Testis (tissue), 2 donors: ENCODE measurements at regions not wholly inside any gene's neighbourhood (a gene's known extent, or its start where the extent isn't known, plus 50 kb on each side); places are given as distances from the start of the nearest gene placed in this dataset.

ENCODE experiments used
- DNase-seq: peaks from one replicate; pipeline ENCODE4 v3.0.0-alpha.2; 2019
- H3K27ac ChIP-seq, 2 donors: fragments of 200-600 bp; sonication (generic); one replicate each; pipeline ENCODE4 v1.5.1; 2019
- H3K27me3 ChIP-seq: fragments of 200-600 bp; sonication (generic); one replicate; pipeline ENCODE4 v1.5.1; 2019
- H3K36me3 ChIP-seq: fragments of 200-600 bp; sonication (generic); one replicate; pipeline ENCODE4 v1.5.1; 2017; ENCODE audit warnings: low read depth; ENCODE audit errors: missing control alignments
- H3K4me1 ChIP-seq: fragments of 200-600 bp; sonication (generic); one replicate; pipeline ENCODE4 v1.5.1; 2019
- H3K4me3 ChIP-seq, 2 donors: fragments of 200-600 bp; sonication (generic); one replicate each; pipeline ENCODE4 v1.5.1; 2017 to 2019
- H3K9me3 ChIP-seq: fragments of 200-600 bp; sonication (generic); one replicate; pipeline ENCODE4 v1.5.1; 2017
- POLR2A ChIP-seq: fragments of 450-650 bp; IDR thresholded peaks from one replicate; pipeline ENCODE4 v1.6.1; 2017; ENCODE audit warnings: antibody characterized with exemption, mild to moderate bottlenecking, moderate library complexity
- WGBS, 2 donors: methylation state at CpG; one replicate each; pipeline ENCODE4 v1.1.5; 2018; 5-methylcytosine and 5-hydroxymethylcytosine counted together
- intact Hi-C: fragments of 100-400 bp; cut with DNase I; formaldehyde crosslinking; loops from one replicate; pipeline ENCODE4 v1.15.1; 2023; ENCODE audit warnings: low total_unique reads
- TF ChIP-seq, protein P1 (sequence below), 3 experiments: fragments of 450-650 bp in 2 of 3; fragments of 200-600 bp in 1 of 3; sonication (generic) in 1 of 3; IDR thresholded peaks; one replicate each; pipeline ENCODE4 v1.5.1; 2016 to 2019; ENCODE audit warnings: antibody characterized with exemption in 3 of 3, mild to moderate bottlenecking in 2 of 3, moderate library complexity in 1 of 3

- intact Hi-C loops, result no loop called here
- no peaks in the 10 kb centered on the region for H3K9me3 ChIP-seq
- WGBS, 2 donors, result 93 to 94% methylated on average over 3 of the region's 3 CpGs
Observed at GRCh38 chr12:67877727-67878126, 111.5 kb upstream of the IFNG-AS1 start.

GRCh38 chr12:67879937-67880336 is 109.3 kb upstream of the IFNG-AS1 start:
- Histone ChIP-seq H3K4me3 (no peak overlapping the region), H3K27me3 (no peaks in the 10 kb centered on the region), H3K36me3 (no peaks in the 10 kb centered on the region), H3K27ac (no peak overlapping the region), H3K9me3 (no peaks in the 10 kb centered on the region), H3K4me1 (no peaks in the 10 kb centered on the region)
- intact Hi-C loops, result no loop called here
- TF ChIP-seq, protein P1, sequence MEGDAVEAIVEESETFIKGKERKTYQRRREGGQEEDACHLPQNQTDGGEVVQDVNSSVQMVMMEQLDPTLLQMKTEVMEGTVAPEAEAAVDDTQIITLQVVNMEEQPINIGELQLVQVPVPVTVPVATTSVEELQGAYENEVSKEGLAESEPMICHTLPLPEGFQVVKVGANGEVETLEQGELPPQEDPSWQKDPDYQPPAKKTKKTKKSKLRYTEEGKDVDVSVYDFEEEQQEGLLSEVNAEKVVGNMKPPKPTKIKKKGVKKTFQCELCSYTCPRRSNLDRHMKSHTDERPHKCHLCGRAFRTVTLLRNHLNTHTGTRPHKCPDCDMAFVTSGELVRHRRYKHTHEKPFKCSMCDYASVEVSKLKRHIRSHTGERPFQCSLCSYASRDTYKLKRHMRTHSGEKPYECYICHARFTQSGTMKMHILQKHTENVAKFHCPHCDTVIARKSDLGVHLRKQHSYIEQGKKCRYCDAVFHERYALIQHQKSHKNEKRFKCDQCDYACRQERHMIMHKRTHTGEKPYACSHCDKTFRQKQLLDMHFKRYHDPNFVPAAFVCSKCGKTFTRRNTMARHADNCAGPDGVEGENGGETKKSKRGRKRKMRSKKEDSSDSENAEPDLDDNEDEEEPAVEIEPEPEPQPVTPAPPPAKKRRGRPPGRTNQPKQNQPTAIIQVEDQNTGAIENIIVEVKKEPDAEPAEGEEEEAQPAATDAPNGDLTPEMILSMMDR (IDR thresholded peaks at IDR 0.05), result no peak
- no peak for TF ChIP-seq POLR2A
- no peak for DNase-seq
- 87 to 90% methylated on average over 5 of the region's 5 CpGs for WGBS, 2 donors

More at GRCh38 chr12:67877727-67878126, 111.5 kb upstream of the IFNG-AS1 start:
- DNase-seq, result no peak
- no peaks in the 10 kb centered on the region for H3K27me3 ChIP-seq
- H3K27ac ChIP-seq, result no peak overlapping the region
- TF ChIP-seq POLR2A, result no peak
- TF ChIP-seq, protein P1 (IDR thresholded peaks at IDR 0.05), result no peak
- H3K4me3 ChIP-seq, result no peak overlapping the region
- H3K4me1 ChIP-seq, result no peaks in the 10 kb centered on the region
- H3K36me3 ChIP-seq, result no peaks in the 10 kb centered on the region

- H3K27ac ChIP-seq, result no peak overlapping the region
- no peaks in the 10 kb centered on the region for H3K36me3 ChIP-seq
- intact Hi-C loops, result no loop called here
- H3K4me1 ChIP-seq, result no peaks in the 10 kb centered on the region
- H3K9me3 ChIP-seq, result no peaks in the 10 kb centered on the region
- TF ChIP-seq, protein P1 (IDR thresholded peaks at IDR 0.05), result no peak
- no peak for TF ChIP-seq POLR2A
- no peak for DNase-seq
- H3K27me3 ChIP-seq, result no peaks in the 10 kb centered on the region
- 88% methylated on average over 2 of the region's 2 CpGs for WGBS, 2 donors
- H3K4me3 ChIP-seq, result no peak overlapping the region
Observed at GRCh38 chr12:67881565-67881964, 107.7 kb upstream of the IFNG-AS1 start.

DNA sequence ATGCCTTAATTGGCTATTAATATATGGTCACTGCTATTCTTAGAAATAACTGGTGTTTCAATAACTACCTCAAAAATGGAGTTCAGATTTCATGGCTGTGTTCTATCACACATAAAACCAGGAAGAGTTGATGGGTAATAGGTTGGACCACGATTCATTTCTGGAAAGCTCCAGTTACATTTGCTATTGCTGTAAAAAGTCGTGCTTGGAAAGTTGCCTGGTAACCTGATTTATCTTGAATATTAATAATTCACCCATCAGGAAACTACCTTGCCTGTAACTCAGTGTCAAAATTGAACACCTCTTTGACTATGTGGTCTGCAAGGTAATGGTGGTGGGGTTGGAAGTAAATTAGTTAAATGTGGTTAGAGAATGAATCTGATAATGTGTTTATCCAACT is 104.7 kb upstream of the IFNG-AS1 start:
- Histone ChIP-seq H3K27ac (no peak overlapping the region), H3K27me3 (no peaks in the 10 kb centered on the region), H3K36me3 (no peaks in the 10 kb centered on the region), H3K9me3 (no peaks in the 10 kb centered on the region), H3K4me1 (no peaks in the 10 kb centered on the region), H3K4me3 (no peak overlapping the region)
- TF ChIP-seq POLR2A, result no peak
- TF ChIP-seq, protein P1 (IDR thresholded peaks at IDR 0.05), result no peak
- DNase-seq, result no peak
- intact Hi-C loops, result no loop called here
- WGBS, 2 donors, result 38 to 54% methylated on average over 2 of the region's 2 CpGs

DNA sequence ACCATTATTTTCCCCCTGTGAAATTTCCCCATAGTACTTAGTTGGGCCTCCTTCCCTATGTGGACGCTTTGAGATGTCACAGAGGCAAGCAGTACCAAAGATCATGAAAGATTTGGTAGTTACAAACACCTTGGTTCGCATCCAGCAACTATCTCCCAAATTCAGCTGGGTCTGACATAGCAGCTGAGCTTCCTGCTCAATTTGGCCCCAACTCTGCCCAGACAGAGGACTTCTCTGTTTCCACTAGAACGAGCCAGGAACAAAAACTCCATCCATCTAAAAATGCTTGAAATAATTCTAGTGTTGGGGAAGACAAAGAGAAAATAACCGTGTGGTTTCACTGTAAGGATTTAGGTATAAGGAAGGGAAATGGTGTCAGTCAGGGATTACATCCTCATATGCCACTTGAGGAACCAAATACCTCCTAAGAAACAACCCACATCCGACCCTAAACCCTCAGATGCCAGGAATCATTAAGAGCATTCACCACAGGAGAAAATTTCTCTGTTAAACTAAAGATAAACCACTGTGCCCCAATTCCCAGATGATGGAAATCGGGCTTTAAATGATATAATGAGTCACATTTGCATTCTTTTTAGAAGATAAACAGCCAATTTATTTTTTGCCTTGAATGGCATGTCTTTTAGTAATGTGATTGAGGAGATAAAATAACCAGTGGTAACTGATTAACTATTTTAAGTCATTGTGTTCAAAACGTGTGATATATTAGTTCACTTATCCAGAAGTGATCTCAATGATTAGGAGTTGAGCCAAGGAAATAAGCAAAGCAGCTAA is 103.7 kb upstream of the IFNG-AS1 start:
- Histone ChIP-seq H3K27ac (peak overlapping the region; percentile 14 to 40), H3K4me3 (no peak overlapping the region), H3K27me3 (no peaks in the 10 kb centered on the region), H3K4me1 (no peaks in the 10 kb centered on the region), H3K36me3 (no peaks in the 10 kb centered on the region), H3K9me3 (no peaks in the 10 kb centered on the region)
- intact Hi-C loops, result no loop called here
- TF ChIP-seq POLR2A, result no peak
- TF ChIP-seq, protein P1 (IDR thresholded peaks at IDR 0.05), result no peak
- peak; percentile 14 for DNase-seq
- WGBS, 2 donors, result 55 to 56% methylated on average over 7 of the region's 7 CpGs
